Fibroblast of mammary gland (primary cell): ENCODE measurements at regions not wholly inside any gene's neighbourhood (a gene's known extent, or its start where the extent isn't known, plus 50 kb on each side); places are given as distances from the start of the nearest gene placed in this dataset.

ENCODE experiments used
- DNase-seq: peaks from one replicate; pipeline ENCODE4 v3.0.0-alpha.2; 2010; ENCODE audit warnings: low read depth
- H3K4me3 ChIP-seq: 2 replicates; pipeline ENCODE4 v1.5.1; 2011; ENCODE audit warnings: low read depth, mild to moderate bottlenecking, low read length, moderate library complexity; ENCODE audit not compliant: control insufficient read depth
- TF ChIP-seq, protein P1 (sequence below): conservative IDR thresholded peaks from 2 replicates; pipeline ENCODE4 v1.5.1; 2011; ENCODE audit warnings: low read depth, low read length, inconsistent platforms; ENCODE audit not compliant: control insufficient read depth, insufficient read depth

GRCh38 chr5:36440300-36440699 is 138.6 kb upstream of the RANBP3L start:
- DNase-seq: no peak
- TF ChIP-seq, protein P1, sequence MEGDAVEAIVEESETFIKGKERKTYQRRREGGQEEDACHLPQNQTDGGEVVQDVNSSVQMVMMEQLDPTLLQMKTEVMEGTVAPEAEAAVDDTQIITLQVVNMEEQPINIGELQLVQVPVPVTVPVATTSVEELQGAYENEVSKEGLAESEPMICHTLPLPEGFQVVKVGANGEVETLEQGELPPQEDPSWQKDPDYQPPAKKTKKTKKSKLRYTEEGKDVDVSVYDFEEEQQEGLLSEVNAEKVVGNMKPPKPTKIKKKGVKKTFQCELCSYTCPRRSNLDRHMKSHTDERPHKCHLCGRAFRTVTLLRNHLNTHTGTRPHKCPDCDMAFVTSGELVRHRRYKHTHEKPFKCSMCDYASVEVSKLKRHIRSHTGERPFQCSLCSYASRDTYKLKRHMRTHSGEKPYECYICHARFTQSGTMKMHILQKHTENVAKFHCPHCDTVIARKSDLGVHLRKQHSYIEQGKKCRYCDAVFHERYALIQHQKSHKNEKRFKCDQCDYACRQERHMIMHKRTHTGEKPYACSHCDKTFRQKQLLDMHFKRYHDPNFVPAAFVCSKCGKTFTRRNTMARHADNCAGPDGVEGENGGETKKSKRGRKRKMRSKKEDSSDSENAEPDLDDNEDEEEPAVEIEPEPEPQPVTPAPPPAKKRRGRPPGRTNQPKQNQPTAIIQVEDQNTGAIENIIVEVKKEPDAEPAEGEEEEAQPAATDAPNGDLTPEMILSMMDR: no peak

GRCh38 chr5:36441280-36441679 is 139.6 kb upstream of the RANBP3L start:
- no peak overlapping the region for H3K4me3 ChIP-seq
- DNase-seq: no peak
- TF ChIP-seq, protein P1: no peak

More at GRCh38 chr5:36440300-36440699, 138.6 kb upstream of the RANBP3L start:
- H3K4me3 ChIP-seq: no peak overlapping the region

GRCh38 chr5:36442352-36442751 is 140.7 kb upstream of the RANBP3L start:
- DNase-seq: no peak
- H3K4me3 ChIP-seq: no peak overlapping the region
- TF ChIP-seq, protein P1: no peak

DNA sequence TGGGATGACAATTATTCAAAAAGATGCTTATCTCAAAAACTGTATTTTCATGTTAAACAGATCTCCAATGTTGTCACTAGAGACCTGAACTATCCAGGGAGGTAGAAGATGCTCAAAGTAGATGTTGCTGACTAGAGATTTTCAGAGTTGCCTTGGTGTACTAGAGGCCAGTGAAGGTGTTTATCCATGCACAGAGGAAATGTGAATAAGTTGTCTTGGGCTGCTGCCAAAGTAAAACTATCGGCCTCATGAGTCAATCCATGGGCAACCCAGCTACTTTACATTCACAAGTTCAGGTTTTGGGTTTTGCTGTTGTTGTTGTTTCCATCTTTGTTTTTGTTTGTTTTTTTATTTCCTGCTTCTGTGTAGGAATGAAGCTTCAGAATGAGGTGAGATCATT is 141.1 kb upstream of the RANBP3L start:
- DNase-seq: peak; percentile 74
- no peak overlapping the region for H3K4me3 ChIP-seq

DNA sequence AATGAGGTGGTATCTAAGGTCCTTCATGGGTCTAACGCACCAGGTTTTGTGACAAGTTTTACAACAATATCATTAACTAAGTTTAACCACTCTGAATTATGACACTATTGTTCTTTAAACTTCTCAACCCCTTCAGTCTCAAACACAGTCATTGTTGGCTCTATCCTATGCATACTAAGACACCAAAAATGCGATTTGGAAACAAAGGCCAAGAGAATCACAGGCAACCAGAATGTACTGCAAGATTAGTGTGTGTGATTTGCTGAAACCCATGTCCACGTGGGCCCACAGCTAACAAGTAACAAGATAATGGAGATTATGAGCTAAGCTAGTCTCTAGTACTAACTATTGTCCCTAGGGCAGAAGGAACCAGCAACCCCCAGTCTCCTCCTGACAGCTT is 142.2 kb upstream of the RANBP3L start:
- TF ChIP-seq, protein P1: no peak
- no peak overlapping the region for H3K4me3 ChIP-seq
- DNase-seq: no peak

More for the DNA sequence above, 141.1 kb upstream of the RANBP3L start:
- TF ChIP-seq, protein P1: no peak

GRCh38 chr5:36444582-36445418 is 143.1 kb upstream of the RANBP3L start:
- DNase-seq: peak; percentile 61
- no peak overlapping the region for H3K4me3 ChIP-seq
- TF ChIP-seq, protein P1: no peak
